Activated T-helper 9 cell treated with anti-CD3 and anti-CD28 coated beads, Interleukin-2, amount 50 U/mL, for 16 hours (primary cell): ENCODE measurements at regions not wholly inside any gene's neighbourhood (a gene's known extent, or its start where the extent isn't known, plus 50 kb on each side); places are given as distances from the start of the nearest gene placed in this dataset.

Source experiments
- DNase-seq: peaks from one replicate; pipeline ENCODE4 v3.0.0-alpha.2; 2020; ENCODE audit warnings: low read depth

DNA sequence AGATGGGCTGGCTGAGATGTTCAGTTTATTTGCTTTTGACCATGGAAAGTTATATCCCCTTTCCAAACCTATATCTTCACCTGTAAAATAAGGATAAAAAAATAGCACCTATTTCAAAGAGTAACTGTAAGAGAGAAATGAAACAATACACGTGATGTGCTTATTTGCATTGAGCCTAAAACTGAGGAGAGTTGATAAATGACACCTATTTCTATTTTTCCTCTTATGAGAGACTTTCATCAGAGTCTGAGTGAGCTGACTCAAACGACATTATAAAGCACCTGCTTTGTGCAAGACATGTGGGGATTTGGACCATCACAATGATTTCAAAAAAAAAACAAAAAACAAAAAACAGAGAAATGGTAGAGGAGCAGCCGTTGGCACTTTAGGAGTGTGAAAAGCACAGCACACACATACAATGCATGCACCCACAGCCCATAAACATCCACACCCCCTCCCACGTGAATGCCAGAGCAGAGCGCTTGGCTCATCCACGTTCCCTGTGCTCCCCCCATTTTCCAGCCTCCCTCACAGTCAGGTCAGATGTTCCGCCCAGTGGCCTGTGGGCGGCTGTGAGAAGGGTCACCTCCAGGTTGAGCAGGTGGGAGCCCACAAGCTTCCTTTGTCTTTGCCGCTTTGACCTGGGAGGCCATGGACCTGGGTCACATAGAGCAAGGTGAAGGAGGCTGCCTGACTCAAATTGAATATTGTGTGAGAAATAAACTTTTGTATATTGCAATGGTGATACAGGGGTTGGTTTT lies 253.2 kb upstream of the ZNF32 start:
- no peak for DNase-seq

- no peak for DNase-seq
These were observed 252.6 kb upstream of the ZNF32 start for GRCh38 chr10:43901302-43901701.

- no peak for DNase-seq
These were observed 251.9 kb upstream of the ZNF32 start for GRCh38 chr10:43900571-43900970.

- no peak for DNase-seq
These were observed 250.7 kb upstream of the ZNF32 start for GRCh38 chr10:43899224-43899959.

DNA sequence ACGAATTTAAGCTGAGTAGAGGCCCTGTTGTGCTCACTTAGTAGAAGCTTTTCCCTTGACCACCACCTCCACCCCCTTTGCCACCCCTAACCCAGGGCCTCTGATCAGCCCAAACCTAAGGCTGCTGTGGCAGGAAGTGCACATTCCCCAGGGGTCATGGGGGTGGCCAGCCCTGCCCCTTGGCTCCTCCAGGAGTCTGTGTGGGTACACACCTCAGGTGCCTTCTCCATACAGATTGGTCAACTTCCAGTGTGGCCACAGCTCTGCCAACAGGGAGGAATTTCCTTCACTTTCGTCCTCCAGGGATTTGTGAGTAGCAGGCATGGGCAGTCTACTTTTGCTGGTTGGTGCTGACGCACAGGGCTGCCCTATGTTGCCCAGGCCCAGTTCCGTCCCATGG lies 249.9 kb upstream of the ZNF32 start:
- DNase-seq = no peak

DNA sequence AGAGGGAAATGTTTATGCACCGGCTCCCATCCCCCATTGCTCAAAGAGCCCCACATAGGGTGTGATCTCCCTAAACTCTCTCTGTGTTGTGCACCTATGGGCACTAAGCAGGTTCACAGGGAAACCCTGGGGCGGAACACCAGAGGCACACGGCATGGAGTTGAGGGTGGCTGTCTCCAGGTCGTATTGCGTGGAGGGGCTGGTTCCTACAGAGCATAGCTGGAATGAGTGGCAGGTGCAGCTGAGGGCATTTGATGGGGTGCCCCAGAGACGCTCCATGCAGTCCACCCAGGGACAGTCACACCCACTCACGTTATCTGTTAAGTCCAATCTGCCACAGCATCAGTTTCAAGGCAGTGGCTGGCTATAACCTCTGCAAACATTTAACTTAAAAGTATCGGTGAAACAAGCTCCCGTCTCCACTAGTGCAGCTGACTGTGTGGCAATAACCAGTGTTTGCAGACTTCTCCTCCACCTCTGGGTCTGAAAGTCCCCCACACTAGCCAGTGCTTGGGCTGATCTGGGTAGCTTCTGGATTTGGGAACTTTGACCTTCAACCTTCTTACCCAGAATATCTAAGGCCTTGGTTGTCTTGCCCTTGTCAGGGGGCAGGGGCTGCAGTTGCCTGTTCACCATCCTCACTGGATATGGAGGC lies 249.2 kb upstream of the ZNF32 start:
- DNase-seq = no peak

- DNase-seq = no peak
These were observed 243.5 kb upstream of the ZNF32 start for GRCh38 chr10:43892062-43892770.

GRCh38 chr10:43891241-43891640 lies 242.6 kb upstream of the ZNF32 start:
- DNase-seq = no peak

- DNase-seq = no peak
These were observed 241.4 kb upstream of the ZNF32 start for GRCh38 chr10:43890124-43890523.

DNA sequence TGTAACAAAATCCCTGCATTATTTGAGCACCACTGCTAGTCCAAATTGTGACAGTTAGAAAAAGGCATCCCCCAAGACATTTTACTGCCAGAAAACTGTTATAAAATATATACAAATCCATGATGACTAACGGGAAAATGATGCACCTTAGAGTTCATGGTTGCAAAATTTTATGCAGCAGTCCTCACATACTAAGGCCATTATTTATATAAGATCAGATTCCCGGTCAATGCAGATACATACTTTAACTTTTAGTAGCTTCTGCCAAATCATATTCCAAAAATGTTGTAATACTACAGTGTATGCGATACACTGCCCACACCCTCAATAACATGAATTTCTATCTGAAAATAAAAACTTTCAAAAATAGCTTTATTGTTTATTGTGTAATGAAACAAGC lies 239.9 kb upstream of the ZNF32 start:
- DNase-seq = no peak

DNA sequence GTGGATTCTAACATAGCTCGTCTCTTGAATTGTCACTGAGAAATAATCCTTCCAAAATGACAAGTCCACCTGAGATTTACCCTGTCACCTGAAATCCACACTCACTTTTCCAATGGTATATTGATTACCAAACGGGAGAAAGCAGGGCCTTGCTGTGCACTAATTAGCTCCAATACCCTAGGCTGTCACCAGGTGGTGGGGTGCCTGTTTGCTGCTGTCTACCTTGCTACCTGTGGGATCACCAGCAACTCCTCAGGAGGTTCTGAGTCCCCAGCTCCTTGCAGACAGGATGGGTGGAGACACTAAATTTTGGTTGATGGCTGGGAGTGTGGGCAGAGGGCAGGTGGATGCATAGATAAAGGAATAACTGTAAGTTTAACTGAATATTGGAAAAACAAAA lies 237.2 kb upstream of the ZNF32 start:
- no peak for DNase-seq

DNA sequence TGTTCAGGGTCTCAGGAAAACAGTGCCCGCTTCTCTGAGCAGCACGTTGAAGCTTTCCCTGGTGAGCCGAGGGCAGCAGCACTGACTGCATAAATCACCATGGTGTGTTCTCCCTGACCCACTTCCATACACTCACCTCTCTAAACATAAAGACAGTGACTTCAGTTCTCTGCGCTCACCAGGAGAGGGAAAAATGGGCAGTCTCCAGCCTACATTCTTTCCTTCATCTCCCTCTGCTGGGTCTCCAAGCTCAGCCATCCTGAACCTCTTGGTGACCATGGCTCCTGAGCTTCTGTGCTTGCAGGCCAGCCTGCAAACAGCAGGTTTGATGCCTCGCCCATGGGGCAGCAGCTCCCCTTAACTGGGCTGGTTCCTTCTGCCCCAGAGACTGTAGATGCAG lies 236.6 kb upstream of the ZNF32 start:
- DNase-seq = no peak

- no peak for DNase-seq
These were observed 235.9 kb upstream of the ZNF32 start for GRCh38 chr10:43884501-43885105.

DNA sequence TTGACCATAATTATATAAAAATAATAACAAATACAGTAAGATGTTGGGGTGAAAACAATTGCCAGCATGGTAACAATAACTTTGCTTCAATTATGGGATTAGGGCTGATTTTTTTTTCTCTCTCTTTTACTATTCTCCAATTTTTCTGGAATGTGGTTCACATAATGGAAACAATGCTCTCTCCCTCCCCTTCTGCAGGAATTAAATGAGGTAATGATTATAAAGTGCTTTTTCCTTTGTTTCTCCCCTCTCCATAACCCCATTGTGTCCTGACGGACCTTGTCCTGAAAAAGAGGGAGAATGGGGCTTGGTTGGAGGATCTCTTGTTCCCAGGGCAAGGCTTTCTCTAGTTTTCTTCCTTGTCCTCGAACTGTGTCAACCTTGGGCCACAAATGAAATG lies 234.0 kb upstream of the ZNF32 start:
- DNase-seq = no peak

GRCh38 chr10:43881657-43882056 lies 233.0 kb upstream of the ZNF32 start:
- no peak for DNase-seq

DNA sequence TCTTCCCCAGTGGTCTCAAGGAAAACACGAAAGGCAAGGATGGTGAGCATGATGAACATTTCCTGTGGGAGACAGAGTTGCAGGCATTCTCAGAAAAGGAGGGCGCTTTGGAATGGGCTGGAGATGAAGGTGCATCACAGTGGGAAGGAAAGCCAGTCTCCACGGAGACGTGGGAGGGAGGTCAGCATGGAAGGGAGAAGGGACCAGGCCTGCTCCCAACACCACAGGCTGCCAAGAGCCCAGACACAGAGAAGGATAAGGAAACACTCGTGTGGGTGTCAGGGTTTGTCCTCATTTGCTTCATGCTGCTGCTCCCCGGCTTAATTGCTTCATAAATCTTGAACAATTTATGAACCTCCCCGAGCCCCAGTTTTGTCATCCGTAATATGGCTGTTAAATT lies 231.5 kb upstream of the ZNF32 start:
- no peak for DNase-seq

DNA sequence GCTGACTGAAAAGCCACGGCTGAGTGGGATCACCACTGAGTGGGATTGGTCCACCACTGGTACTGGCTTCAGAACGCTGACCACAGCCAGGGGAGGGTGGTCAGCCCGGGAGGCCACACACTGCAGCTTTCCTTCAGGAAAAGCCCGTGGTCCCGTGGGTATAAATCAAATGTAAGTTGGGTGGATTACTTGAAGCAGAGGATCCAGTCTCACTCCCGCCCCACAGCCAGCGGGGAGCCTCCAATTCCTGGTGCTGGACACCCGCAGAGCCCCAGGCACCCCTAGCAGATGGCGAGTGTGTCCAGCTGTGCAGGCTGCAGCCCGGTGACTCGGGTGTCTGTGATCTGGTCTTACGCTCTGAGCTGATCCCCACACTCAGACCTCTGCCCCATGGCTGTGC lies 231.1 kb upstream of the ZNF32 start:
- no peak for DNase-seq

- DNase-seq = no peak
These were observed 230.5 kb upstream of the ZNF32 start for GRCh38 chr10:43879162-43879561.

DNA sequence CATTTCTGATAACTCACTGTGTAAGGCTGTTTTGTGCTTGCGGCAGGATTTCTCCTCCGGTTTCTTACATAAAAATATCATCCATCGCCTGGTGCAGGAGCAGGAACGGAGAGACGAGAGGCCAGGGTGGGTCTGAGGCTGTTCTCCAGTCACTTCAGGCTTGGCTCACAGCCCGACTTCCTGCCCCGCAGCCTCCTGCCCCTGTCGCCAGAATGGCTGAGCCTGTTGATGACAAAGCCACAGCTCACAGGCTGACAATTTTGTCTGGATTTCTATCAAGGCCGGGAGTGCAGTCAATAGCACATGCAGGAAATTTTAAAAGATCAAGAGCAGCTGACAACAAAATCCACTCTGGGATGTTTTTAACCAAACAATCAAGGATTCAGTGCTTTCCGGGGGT lies 229.7 kb upstream of the ZNF32 start:
- DNase-seq = no peak

DNA sequence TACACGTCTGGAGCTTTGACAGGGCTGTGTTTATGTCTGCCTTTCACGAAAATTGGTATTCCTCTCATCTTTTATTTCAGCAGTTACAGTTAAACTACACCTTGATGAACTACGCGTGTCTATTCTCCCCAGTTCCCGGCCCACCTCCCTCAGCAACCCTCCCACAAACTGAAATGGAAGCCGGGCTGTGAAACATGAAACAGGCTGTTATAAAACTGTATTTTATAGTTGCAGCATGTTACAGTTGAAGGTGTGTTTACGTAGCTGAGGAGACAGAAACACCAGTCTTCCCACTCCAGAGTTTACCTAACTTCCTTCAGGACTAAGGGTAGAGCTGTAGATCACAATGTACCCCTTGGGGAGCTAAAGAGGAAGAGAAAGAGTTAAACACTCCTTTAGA lies 228.3 kb upstream of the ZNF32 start:
- DNase-seq = no peak

DNA sequence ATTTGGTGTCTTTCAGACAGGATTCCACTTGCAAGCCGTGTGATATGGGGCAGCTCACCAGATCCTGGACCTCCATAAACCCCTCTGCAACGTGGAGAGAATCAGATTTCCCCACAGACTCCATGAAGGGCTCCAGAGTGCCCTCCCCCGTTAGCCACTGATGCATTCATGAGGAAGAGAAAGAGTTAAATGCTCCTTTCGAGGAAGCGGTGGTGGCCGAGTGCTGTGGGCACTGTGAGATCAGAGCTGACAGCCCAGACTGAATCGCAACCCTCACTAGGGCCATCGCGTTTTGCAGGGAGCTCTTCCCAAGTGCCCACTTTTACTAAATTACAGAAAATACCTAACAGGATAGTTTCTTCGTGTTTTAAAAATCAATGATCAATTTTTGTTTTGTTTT lies 226.3 kb upstream of the ZNF32 start:
- DNase-seq = no peak

DNA sequence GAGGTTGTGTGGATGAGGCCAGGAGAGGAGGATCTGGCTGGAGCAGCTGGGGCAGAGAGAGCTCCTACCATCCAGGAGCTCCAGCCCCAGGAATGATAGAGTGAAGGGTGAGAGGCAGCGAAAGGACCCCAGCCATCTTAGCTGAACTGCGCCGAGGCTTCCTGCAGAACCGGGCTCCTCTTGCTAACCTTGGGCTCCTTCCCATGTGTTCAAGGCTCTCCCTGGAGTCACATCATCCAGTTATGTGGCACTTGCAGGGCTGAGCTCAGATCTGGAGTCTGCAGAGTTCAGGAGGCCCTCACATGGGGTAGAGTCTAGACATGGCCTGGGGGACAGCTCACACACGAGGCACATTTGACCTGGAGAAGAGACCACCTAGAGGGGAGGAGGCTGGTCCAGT lies 225.0 kb upstream of the ZNF32 start:
- DNase-seq = no peak
